Fibroblast of peridontal ligament (primary cell): ENCODE measurements at regions not wholly inside any gene's neighbourhood (a gene's known extent, or its start where the extent isn't known, plus 50 kb on each side); places are given as distances from the start of the nearest gene placed in this dataset.
"Not testable (repeated sequence)": the region's sequence is repeated elsewhere in the genome, so short reads cannot be mapped to it uniquely, and the experiment has no call there.

ENCODE experiments used
- DNase-seq: peaks from one replicate; pipeline ENCODE4 v3.0.0-alpha.2; 2010; ENCODE audit errors: extremely low read depth

DNA sequence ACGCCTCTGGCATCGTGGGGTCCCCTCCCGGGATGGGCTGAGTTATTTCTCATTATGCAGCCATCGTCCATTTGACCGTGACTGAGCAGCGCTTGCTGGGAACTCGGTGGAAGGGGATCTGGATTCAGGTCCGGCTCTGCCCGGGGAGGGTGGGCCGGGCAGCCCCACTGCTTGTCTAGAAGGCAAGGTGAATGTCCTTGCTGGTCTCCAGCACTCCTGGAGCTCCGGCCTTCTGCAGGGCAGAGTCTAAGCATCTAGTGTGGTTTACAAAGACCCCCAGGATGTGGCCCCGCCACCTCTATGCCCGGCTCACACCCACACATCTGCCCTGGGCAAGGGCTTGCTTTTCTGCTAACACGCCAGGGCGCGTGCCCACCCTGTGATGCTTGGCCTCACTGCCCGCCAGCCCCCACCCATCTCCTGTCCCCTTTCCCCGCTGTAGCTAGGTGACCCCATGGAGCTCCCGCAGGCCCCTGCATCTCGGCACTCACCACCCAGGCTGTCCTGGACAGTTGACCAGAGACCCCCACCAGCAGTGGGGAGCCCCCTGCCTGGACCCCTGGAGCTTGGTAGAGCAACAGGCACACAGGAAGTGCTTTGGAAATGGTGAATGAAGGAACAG lies 151.0 kb upstream of the CHST15 start:
- no peak for DNase-seq

DNA sequence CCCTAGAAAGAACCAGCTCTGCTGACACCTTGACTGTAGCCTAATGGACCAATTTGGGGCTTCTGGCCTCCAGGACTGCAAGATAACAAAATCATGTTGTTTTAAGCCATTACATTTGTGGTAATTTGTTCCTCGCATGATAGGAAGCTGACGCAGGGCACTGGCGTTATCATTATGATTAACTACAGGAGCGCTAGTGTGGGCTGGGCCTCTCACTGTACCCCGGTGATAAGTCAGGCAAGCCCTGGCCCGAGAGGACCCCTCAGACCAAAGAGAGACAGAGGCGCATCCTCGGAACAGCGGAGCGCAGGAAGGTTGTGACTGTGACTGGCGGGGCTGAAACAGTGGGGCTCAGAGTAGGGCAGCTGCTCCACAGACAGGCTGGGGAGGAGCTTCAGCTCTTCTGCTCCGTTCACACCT lies 150.3 kb upstream of the CHST15 start:
- DNase-seq, result no peak

DNA sequence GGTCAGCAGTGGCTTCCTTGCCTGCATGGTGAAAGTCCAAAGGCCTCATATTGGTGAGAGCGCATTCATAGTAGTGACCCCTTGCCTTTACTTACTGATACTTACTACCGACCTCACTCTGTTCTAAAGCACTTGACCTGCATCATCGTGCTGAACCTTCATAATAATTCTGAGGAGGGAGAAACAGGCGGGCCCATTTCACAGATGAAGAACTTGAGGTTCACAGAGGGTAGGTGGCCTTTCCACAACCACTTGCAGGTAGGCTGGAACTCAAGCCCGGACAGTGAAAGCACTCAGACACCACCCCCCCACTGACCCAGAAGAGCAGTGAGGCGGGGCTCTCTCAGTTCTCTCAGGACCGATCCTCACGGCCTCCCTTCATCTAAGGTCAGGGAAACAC lies 149.4 kb upstream of the CHST15 start:
- DNase-seq, result no peak

DNA sequence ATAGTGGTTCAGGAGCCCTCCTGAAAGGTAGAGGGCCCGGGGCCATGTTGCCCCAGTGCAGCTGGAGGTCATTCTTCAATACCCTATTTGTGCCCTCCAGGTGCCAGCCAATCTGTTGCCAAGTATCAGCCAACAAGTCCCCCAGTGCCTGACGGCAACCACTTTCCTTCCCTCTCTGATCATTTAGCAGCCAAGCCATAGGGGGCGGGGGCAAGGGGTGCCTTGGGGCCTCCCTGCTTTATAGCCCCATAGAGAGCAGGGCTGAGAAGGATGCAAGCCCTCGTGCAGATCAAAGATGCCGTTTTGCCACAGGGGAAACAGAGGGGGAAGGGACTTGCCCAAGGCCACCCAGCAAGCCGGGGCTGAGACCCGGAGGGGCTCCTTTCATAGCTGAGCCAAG lies 149.0 kb upstream of the CHST15 start:
- no peak for DNase-seq

DNA sequence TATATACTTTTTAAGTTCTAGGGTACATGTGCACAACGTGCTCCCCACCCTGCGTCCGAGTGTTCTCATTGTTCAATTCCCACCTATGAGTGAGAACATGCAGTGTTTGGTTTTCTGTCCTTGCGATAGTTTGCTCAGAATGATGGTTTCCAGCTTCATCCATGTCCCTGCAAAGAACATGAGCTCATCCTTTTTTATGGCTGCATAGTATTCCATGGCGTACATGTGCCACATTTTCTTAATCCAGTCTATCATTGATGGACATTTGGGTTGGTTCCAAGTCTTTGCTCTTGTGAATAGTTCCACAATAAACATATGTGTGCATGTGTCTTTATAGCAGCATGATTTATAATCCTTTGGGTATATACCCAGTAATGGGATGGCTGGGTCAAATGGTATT lies 148.1 kb upstream of the CHST15 start:
- not testable (repeated sequence) for DNase-seq

DNA sequence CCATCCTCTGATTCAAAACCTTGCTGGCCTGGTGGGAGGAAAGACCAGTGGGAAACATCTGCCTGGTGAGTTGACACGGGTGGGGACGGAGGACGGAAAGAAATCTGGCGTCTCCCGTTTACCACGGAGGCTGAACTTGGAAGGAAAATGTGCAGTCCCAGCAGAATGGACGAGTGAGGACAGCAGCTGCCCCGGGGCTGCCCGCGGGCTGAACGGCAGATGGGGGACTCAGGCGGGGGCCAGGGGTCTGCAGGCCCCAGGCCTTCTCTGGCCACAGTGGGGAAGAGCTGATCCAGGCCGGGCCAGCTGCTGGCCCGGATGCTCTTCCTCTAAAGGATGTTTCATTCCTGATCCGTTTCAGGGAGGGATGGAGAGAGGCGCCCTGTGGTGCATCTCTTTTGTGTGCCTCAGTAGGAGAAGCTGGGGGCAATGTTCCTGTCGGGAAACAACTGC lies 147.5 kb upstream of the CHST15 start:
- DNase-seq, result no peak

DNA sequence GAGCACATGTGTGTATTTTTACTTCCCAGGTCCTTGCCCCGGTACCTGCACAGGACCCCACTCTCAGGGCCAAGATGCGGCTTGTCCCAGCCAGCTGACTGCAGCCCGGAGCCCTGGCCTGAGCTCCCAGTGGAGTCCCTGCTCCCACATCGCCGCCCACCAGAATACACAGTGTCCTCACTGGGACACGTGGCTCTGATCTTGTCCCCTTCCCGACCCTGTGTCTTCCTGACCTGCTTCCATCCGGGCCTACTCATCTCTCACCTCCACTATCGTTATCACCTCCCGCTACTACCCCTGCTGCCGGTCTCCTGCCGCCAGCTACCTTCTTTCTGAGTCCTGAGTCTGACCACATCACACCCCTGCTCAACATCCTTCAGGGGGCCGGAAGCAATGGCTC lies 146.3 kb upstream of the CHST15 start:
- DNase-seq, result no peak

DNA sequence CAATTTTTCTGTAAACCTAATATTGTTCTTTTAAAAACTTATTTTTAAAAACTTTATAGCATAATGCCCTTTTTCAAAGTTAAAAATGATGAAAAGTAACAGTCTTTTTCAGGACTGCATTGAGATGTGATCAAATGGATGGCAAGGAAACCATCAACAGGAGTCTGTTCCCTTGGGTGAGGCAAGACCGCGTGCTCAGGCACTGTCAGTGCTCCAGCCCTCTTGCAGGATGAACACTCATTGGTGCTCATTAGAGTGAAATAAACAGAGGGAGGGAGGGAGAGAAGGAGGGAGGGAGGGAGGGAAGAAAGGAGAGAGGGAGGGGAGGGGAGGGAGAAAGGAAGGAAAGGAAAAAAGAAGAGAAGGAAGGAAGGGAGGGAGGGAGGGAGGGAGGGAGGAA lies 145.7 kb upstream of the CHST15 start:
- DNase-seq, result no peak

DNA sequence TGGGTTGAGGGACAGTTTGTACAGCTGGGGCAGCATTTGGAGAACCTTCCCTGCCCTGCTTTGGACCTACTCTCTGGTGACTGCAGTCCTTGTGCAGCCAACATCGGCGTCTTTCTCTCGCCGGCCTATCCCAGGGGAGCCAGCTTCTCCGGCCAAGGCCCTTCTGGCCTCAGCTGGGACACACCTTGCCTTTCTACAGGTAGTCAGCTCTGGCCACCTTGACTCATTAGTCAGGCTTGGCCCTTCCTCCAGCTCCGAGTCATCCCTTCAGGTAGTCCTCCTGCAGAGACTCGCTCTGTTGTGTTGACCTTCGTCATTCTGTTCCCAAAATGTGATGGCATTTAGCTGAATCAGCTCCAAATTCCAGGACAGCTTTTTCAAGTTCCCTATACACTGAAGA lies 145.0 kb upstream of the CHST15 start:
- no peak for DNase-seq

DNA sequence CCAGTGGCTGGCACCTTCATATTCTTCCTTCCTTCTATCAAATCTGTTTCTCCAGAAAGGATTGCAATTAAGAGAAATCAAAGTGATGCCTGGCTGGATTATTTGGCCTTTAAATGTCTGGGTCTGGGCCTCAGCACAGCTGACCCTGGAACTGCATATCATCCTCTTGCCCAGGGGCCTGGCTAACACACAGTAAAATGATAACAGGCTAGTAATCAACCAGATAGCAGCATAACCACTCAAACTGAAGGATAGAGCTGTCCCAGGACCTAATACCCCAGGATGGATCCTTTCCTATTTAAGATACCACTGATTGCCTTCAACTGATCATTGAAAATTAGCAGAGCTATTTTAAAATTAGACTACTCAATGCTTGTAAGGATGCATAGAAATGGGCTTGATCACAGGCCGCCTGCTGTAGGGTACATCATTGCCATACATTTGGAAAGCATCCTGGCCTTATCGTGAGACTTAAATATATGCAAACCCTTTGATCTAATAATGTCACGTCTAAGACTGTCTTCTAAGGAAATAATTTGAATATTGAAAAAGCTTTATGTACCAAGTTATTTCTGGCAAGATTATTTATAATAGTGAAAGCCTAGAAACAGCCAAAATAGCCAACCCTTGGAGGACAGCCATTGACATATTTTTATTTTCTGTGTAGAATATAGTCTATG lies 144.0 kb upstream of the CHST15 start:
- DNase-seq, result no peak

DNA sequence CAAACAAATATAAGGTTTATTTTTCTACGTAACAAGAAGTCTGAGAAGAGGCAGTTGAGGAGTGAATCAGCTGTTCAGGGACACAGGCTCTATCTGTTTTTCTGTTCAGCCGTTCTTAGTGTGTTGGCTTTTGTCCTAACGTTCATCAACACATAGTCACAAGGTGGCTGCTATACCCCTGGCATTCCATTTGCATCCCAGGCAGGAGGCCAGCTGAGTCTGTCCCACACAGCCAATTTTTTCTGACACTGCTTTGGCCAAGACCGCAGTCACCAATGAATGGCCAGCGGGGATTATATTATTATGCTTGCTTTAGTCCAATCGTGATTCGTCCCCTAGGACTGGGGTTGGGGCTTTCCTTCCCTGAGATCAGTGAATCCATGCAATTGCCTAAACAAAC lies 143.4 kb upstream of the CHST15 start:
- DNase-seq, result no peak

DNA sequence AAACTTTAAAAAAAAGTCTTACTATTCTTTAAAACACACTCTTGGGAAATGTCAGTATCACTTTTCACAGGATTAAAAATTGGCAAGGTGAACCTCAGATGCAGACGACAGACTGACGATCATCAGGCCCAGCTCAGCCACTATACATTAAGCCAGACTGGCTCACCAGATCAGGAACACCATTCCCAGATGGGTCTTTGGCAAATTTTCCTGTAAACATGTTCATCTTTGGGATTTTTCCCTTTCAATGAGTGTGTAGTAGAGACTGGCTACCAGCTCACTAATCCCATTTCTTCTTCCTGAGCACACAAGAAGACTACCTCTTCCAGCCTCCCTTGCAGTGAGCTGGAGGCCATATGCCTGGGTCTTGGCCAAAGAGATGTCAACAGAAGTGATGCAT lies 142.7 kb upstream of the CHST15 start:
- no peak for DNase-seq

DNA sequence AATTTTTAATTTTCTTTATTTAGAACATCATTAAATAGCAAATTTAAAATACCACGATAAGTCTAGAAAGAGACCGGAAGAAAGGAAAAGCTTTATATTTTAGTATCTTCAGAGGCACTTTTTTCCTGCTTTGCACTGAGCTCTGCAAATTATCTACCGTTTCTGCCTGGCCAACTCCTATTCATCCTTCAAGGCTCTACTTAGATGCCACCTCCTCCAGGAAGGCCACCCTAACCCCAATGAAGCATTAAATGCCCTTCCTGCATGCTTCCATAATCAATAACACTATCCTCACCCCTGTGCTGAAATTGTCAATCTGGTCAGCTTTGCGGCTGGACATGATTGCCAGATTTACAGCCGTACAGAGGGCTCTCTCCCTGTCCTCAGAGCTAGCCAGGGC lies 141.8 kb upstream of the CHST15 start:
- no peak for DNase-seq

DNA sequence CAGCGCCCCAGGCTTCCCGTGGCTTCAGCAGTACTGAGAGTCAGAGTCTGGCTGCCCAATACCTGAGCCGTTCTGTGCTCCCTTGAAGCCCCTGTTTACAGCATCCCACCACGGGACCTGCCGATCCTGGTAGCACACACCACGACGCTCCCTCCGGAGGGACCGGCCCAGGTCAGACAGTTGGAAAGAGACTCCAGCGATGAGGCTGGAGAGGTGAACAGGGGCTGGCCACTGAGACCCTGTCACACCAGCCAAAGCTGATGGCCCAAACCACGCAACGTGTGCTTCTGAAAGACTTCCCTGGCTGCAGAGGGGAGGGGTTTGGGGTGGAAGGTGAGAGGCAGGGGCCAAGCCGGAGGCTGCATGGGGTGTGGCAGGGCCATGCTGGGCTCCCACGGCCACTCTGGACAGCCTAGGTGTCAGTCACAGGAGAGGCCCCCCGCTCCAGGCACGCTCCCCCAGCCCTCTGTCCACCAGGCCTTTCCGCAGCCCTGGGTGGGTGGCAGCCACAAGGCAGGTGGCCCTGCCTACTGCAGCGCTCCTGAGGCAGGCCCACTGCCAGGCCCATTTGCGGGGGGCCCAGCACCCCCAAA lies 140.2 kb upstream of the CHST15 start:
- DNase-seq, result no peak

DNA sequence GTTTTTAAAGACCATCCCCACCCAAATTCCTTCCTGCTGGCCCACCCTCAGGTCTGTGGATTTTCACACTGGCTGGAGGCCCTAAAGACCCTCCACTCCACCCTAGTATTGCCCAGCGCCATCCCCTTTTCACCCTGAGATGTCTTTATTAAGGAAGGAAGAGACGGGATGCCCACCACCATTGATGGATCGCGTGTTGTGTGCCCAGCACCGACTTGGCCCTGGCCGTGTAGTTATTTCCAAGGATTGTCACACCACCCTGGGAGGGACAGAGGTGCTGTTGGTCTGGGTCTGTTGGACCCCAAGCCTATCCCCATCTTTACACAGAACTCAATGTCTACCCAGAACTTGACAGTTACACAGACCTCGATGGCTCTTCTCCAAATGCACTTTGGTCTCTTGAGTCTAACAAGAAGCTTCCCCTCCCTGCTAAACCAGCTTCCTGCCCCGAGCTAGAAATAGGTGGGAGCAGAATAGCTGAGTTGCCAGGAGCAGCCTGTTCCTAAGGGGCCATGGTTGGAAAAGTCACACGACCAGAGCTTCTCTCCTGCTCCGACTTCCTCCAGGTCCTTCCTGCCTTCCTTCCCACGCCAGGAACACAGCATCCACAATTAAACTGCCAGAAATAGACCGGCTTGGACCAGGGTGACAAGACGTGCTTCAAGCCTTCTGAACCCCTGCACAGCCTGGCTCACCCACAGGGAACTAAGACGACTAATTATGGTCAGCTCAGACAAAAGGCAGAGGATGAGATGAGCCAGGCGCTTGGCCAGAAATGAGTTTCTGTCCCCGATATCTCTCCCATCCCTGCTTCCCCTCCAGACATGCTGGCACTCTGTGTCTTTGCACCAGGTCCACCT lies 139.5 kb upstream of the CHST15 start:
- DNase-seq, result no peak

DNA sequence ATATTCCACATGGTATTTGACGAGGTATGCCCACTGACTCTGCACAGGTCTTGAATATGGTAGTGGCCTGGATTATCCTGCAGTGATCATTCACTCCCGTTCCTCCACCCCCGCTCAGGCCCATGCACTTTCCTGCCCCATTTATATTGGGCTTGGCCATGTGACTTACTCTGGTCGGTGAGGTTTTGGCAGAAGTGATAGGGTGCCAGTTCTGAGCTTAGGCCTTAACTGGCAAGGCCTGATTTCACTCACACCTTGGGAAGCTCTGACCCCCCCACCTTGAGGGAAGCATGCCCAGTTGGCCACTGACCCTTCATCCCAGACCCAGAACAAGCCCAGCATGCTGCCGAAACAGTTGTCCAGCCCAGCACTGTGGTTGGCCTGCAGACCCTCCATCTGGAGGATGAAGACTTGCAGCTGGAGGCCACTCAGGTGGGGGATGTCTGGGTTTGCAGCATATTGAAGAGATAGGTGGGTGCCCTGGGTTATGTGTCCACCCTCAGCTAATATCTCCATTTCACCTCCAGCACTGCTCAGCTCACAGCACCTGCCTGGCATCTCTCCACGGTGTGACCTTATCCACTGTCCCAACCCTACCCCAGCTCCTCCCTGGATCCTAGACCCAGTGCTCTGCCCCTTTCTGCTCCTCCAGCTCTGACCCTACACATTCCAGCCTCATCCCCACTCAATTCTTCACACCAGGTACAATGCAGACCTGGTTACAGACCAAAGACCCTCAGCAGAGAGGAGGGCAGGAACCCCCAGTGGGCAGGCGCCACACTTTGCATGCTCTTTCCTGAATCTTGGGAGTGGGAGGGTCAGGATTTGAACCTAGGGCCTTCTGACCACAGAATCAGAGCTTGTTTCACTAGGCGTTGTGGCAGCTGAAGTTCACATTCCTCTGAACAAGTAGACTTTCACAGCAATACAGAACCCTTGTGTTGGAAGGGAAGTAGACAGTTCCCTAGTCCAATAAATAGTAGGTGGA lies 138.1 kb upstream of the CHST15 start:
- DNase-seq, result no peak

DNA sequence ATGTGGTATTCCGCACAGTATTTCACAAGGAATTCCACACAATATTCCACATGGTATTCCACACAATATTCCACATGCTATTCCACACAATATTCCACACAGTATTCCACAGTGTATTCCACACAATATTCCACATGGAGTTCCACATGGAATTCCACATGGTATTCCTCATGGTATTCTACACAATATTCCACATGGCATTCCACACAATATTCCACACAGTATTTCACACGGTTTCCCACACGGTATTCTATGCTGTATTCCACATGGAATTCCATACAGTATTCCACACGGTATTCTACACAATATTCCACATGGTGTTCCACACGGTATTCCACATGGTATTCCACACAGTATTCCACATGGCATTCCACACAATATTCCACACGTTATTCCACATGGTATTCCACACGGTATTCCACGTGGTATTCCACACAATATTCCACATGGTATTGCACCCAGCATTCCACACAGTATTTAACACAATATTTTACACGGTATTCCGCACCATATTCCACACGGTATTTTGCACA lies 137.3 kb upstream of the CHST15 start:
- DNase-seq, result no peak

DNA sequence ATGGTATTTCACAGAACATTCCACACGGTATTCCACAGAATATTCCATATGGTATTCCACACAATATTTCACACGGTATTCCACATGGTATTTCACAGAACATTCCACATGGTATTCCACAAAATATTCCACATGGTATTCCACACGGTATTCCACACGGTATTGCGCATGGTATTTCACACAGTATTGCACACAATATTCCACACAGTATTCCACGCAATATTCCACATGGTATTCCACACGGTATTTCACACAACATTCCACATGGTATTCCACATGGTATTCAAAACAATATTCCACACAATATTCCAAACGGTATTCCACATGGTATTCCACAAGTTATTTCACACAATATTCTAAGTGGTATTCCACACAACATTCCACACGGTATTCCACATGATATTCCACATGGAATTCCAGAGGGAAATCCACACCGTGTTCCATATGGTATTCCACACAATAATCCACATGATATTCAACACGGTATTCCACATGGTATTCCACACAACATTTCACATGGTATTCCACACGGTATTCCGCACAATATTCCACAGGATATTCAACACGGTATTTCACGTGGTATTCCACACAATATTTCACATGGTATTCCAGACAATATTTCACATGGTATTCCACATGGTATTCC lies 136.7 kb upstream of the CHST15 start:
- no peak for DNase-seq

DNA sequence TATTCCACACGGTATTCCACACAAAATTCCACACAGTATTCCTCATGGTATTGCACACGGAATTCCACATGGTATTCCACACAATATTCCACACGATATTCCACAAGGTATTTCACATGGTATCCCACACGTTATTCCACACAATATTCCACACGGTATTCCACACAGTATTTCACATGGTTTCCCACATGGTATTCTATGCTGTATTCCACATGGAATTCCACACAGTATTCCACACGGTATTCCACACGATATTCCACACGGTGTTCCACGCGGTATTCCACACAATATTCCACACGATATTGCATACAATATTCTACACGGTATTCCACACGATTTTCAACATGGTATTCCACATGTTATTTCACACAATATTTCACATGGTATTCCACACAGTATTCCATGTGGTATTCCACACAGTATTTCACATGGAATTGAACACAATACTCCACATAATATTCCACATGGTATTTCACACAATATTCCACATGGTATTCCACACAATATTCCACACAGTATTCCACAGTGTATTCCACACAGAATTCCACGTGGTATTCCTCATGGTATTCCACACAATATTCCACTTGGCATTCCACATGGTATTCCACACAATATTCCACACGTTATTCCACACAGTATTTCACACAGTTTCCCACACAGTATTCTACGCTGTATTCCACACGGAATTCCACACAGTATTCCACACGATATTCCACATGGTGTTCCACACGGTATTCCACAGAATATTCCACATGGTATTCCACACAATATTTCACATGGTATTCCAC lies 136.0 kb upstream of the CHST15 start:
- DNase-seq, result no peak

DNA sequence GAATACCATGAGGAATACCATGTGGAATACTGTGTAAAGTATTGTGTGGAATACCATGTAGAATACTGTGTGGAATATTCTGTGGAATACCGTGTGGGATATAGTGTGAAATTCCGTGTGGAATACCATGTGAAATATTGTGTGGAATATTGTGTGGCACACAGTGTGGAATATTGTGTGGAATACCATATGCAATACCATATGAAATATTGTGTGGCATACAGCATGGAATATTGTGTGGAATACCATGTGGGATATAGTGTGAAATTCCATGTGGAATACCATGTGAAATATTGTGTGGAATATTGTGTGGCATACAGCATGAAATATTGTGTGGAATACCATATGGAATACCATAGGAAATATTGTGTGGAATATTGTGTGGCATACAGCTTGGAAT lies 135.1 kb upstream of the CHST15 start:
- DNase-seq, result no peak
